GM10248 (cell line): ENCODE measurements at regions not wholly inside any gene's neighbourhood (a gene's known extent, or its start where the extent isn't known, plus 50 kb on each side); places are given as distances from the start of the nearest gene placed in this dataset.
A peak's percentile ranks its signal among the peaks of the same experiment; 100 is the strongest.

Experiments used
- CTCF ChIA-PET: fragments of 300-600 bp; sonication (Branson Sonifier 250); formaldehyde crosslinking; extraction: SDS; loops from one replicate; lab custom pipeline; 2021; ENCODE audit warnings: antibody characterized with exemption; lab: Yijun Ruan, JAX
- POLR2A ChIA-PET: fragments of 350-650 bp; sonication (Branson Sonifier 250); formaldehyde crosslinking; extraction: SDS; loops from one replicate; lab custom pipeline; 2020; ENCODE audit warnings: antibody characterized with exemption; lab: Yijun Ruan, JAX
- DNase-seq: peaks from one replicate; pipeline ENCODE4 v3.0.0; 2012; ENCODE audit errors: extremely low spot score
- CTCF ChIP-seq: IDR thresholded peaks from 2 replicates; pipeline ENCODE4 v1.5.1; 2012; ENCODE audit warnings: mild to moderate bottlenecking, low read depth; ENCODE audit errors: extremely low read depth, missing control alignments, control extremely low read depth

- DNase-seq: no peak
- POLR2A ChIA-PET: no interaction called here
- CTCF ChIA-PET: no interaction called here
- TF ChIP-seq CTCF: no peak
Measured at GRCh38 chr11:106152013-106152412, 74.6 kb downstream of the AASDHPPT start.

- no peak for DNase-seq
- CTCF ChIA-PET: interaction anchor here (0.7 to 1.4 kb wide), 3 partner anchors 9 to 56 kb away, joined by 3 read pairs; no protein-coding TSS in a partner anchor
- POLR2A ChIA-PET: no interaction called here
- TF ChIP-seq CTCF: no peak
Measured at GRCh38 chr11:106152824-106153223, 75.4 kb downstream of the AASDHPPT start.

- ChIA-PET CTCF (interaction anchor here (0.7 to 1.8 kb wide), 11 partner anchors 8 to 882 kb away, joined by 3 to 5 read pairs (median 3); no protein-coding TSS in a partner anchor), POLR2A (no interaction called here)
- DNase-seq: peak; percentile 19
- TF ChIP-seq CTCF: peak; percentile 41
Measured at GRCh38 chr11:106156290-106156937, 79.0 kb downstream of the AASDHPPT start.

- no peak for DNase-seq
- no peak for TF ChIP-seq CTCF
- ChIA-PET POLR2A (no interaction called here), CTCF (no interaction called here)
Measured at GRCh38 chr11:106158406-106158805, 80.9 kb downstream of the AASDHPPT start.

- TF ChIP-seq CTCF: no peak
- ChIA-PET CTCF (no interaction called here), POLR2A (no interaction called here)
- no peak for DNase-seq
Measured at GRCh38 chr11:106159836-106160235, 82.4 kb downstream of the AASDHPPT start.

GRCh38 chr11:106160494-106160893 lies 83.0 kb downstream of the AASDHPPT start:
- no peak for TF ChIP-seq CTCF
- DNase-seq: no peak
- POLR2A ChIA-PET: no interaction called here
- CTCF ChIA-PET: no interaction called here
